IMR-90 (cell line): ENCODE measurements at regions not wholly inside any gene's neighbourhood (a gene's known extent, or its start where the extent isn't known, plus 50 kb on each side); places are given as distances from the start of the nearest gene placed in this dataset.

Experiments used
- ATAC-seq: fragments of 200-7000 bp; cut with Tn5 transposase; 2 replicates; pipeline ENCODE4 v1.9.1; 2020; ENCODE audit warnings: low read depth, mild to moderate bottlenecking, moderate library complexity
- BruUV-seq: library from RNA; stranded (reverse); fragments of 400-500 nt; replicated peaks from 2 replicates; lab custom pipeline; 2021; lab: Mats Ljungman, UMichigan
- CTCF ChIA-PET: fragments of 300-600 bp; formaldehyde crosslinking; extraction: SDS; loops from one replicate; lab custom pipeline; 2021; ENCODE audit warnings: antibody characterized with exemption; lab: Yijun Ruan, JAX
- POLR2A ChIA-PET: fragments of 300-600 bp; sonication (Branson Sonifier 250); formaldehyde crosslinking; loops from one replicate; lab custom pipeline; 2022; ENCODE audit warnings: antibody characterized with exemption; ENCODE audit not compliant: unreplicated experiment; lab: Charles Lee
- DNase-seq: peaks from one replicate; pipeline ENCODE4 v3.0.0; 2013
- H2AFZ ChIP-seq: replicated peaks from 2 replicates; pipeline ENCODE3; 2013; ENCODE audit warnings: low read length, mild to moderate bottlenecking; ENCODE audit not compliant: poor library complexity
- H2AK5ac ChIP-seq: 2 replicates; pipeline ENCODE4 v1.6.1; 2013; ENCODE audit warnings: low read depth, low read length, inconsistent platforms
- H2AK9ac ChIP-seq: replicated peaks from 2 replicates; pipeline ENCODE3; 2013; ENCODE audit warnings: mild to moderate bottlenecking, low read depth, low read length, moderate library complexity; ENCODE audit not compliant: poor library complexity
- H2BK120ac ChIP-seq: 2 replicates; pipeline ENCODE4 v1.6.1; 2013; ENCODE audit warnings: low read depth, low read length, inconsistent platforms
- H2BK15ac ChIP-seq: 3 replicates; pipeline ENCODE4 v1.6.1; 2013; ENCODE audit warnings: low read depth, low read length, inconsistent platforms
- H2BK20ac ChIP-seq: 2 replicates; pipeline ENCODE4 v1.6.1; 2013; ENCODE audit warnings: low read depth, mild to moderate bottlenecking, inconsistent platforms, low read length, moderate library complexity
- H2BK5ac ChIP-seq: 2 replicates; pipeline ENCODE4 v1.6.1; 2013; ENCODE audit warnings: mild to moderate bottlenecking, low read depth, low read length, inconsistent platforms; ENCODE audit not compliant: poor library complexity, severe bottlenecking
- H3K14ac ChIP-seq: replicated peaks from 2 replicates; pipeline ENCODE4 v1.6.1; 2013; ENCODE audit warnings: low read depth, low read length, inconsistent platforms
- H3K18ac ChIP-seq: 2 replicates; pipeline ENCODE4 v1.6.1; 2013; ENCODE audit warnings: low read depth, low read length, control low read depth
- H3K23ac ChIP-seq: 2 replicates; pipeline ENCODE4 v1.6.1; 2013; ENCODE audit warnings: low read depth, low read length, inconsistent platforms
- H3K27ac ChIP-seq: 2 replicates; pipeline ENCODE4 v1.5.1; 2013; ENCODE audit warnings: mild to moderate bottlenecking, control low read depth, low read length; ENCODE audit not compliant: insufficient read depth
- H3K27me3 ChIP-seq: 2 replicates; pipeline ENCODE4 v1.6.1; 2013; ENCODE audit warnings: low read length; ENCODE audit not compliant: control insufficient read depth, insufficient read depth
- H3K36me3 ChIP-seq: 2 replicates; pipeline ENCODE4 v1.6.1; 2013; ENCODE audit warnings: low read length, mixed read lengths; ENCODE audit not compliant: control insufficient read depth, insufficient read depth
- H3K4ac ChIP-seq: 2 replicates; pipeline ENCODE4 v1.6.1; 2013; ENCODE audit warnings: low read depth, low read length, inconsistent platforms
- H3K4me1 ChIP-seq: 2 replicates; pipeline ENCODE4 v1.6.1; 2013; ENCODE audit warnings: low read length, mixed read lengths; ENCODE audit not compliant: control insufficient read depth, insufficient read depth
- H3K4me2 ChIP-seq: 2 replicates; pipeline ENCODE4 v1.6.1; 2013; ENCODE audit warnings: low read depth, mild to moderate bottlenecking, control low read depth, low read length, moderate library complexity
- H3K4me3 ChIP-seq: 2 replicates; pipeline ENCODE4 v1.5.1; 2013; ENCODE audit warnings: low read depth, mild to moderate bottlenecking, control low read depth, low read length, moderate library complexity; ENCODE audit not compliant: insufficient read depth
- H3K56ac ChIP-seq: 2 replicates; pipeline ENCODE4 v1.6.1; 2013; ENCODE audit warnings: low read length, inconsistent platforms; ENCODE audit not compliant: insufficient read depth; ENCODE audit errors: extremely low read depth
- H3K79me1 ChIP-seq, 2 experiments: 2 replicates each; pipeline ENCODE4 v1.6.1; 2013; ENCODE audit warnings: low read length in 2 of 2, inconsistent platforms in 1 of 2, low read depth in 1 of 2
- H3K9ac ChIP-seq: 2 replicates; pipeline ENCODE4 v1.6.1; 2013; ENCODE audit warnings: low read depth, low read length, control low read depth
- H3K9me1 ChIP-seq: 2 replicates; pipeline ENCODE4 v1.6.1; 2013; ENCODE audit warnings: low read length, inconsistent platforms; ENCODE audit not compliant: insufficient read depth
- H3K9me3 ChIP-seq: 2 replicates; pipeline ENCODE4 v1.6.1; 2013; ENCODE audit warnings: low read length; ENCODE audit not compliant: control insufficient read depth, insufficient read depth
- H4K20me1 ChIP-seq: 2 replicates; pipeline ENCODE4 v1.6.1; 2013; ENCODE audit warnings: low read length, inconsistent platforms; ENCODE audit not compliant: insufficient read depth
- H4K5ac ChIP-seq: 2 replicates; pipeline ENCODE4 v1.6.1; 2013; ENCODE audit warnings: mild to moderate bottlenecking, low read depth, low read length, control low read depth
- H4K8ac ChIP-seq, 2 experiments: 2 replicates each; pipeline ENCODE4 v1.6.1; 2013; ENCODE audit warnings: low read depth in 2 of 2, low read length in 2 of 2, control low read depth in 1 of 2, inconsistent platforms in 1 of 2
- H4K91ac ChIP-seq: 2 replicates; pipeline ENCODE4 v1.6.1; 2013; ENCODE audit warnings: low read depth, low read length, inconsistent platforms; ENCODE audit not compliant: insufficient read depth
- BHLHE40 ChIP-seq: fragments of 150-350 bp; IDR thresholded peaks from 2 replicates; pipeline ENCODE4 v1.6.1; 2016; ENCODE audit warnings: mild to moderate bottlenecking, low read depth, low read length
- CEBPB ChIP-seq: IDR thresholded peaks from 2 replicates; pipeline ENCODE4 v1.6.1; 2012; ENCODE audit warnings: low read depth, low read length, improper control_type of control experiment
- CHD1 ChIP-seq: IDR thresholded peaks from 2 replicates; pipeline ENCODE4 v1.6.1; 2012; ENCODE audit warnings: low read depth, low read length, improper control_type of control experiment
- CTCF ChIP-seq: conservative IDR thresholded peaks from 2 replicates; pipeline ENCODE4 v1.5.1; 2012; ENCODE audit warnings: mild to moderate bottlenecking, low read depth, low read length, improper control_type of control experiment
- FOS ChIP-seq: fragments of 150-350 bp; IDR thresholded peaks from 2 replicates; pipeline ENCODE4 v1.6.1; 2016; ENCODE audit warnings: low read depth, low read length
- MAFK ChIP-seq: IDR thresholded peaks from 2 replicates; pipeline ENCODE4 v1.6.1; 2012; ENCODE audit warnings: low read depth, low read length, improper control_type of control experiment
- MAZ ChIP-seq: IDR thresholded peaks from 2 replicates; pipeline ENCODE4 v1.6.1; 2012; ENCODE audit warnings: low read depth, mild to moderate bottlenecking, low read length, improper control_type of control experiment, moderate library complexity, borderline replicate concordance
- MXI1 ChIP-seq: IDR thresholded peaks from 2 replicates; pipeline ENCODE4 v1.6.1; 2012; ENCODE audit warnings: low read depth, mild to moderate bottlenecking, low read length, moderate library complexity, borderline replicate concordance
- NFE2L2 ChIP-seq: fragments of 150-350 bp; IDR thresholded peaks from 2 replicates; pipeline ENCODE4 v1.6.1; 2016; ENCODE audit warnings: low read depth, mild to moderate bottlenecking, low read length
- POLR2A ChIP-seq: IDR thresholded peaks from 2 replicates; pipeline ENCODE4 v1.6.1; 2012; ENCODE audit warnings: mild to moderate bottlenecking, low read depth, low read length
- RAD21 ChIP-seq: IDR thresholded peaks from 2 replicates; pipeline ENCODE4 v1.6.1; 2012; ENCODE audit warnings: low read length, improper control_type of control experiment
- RCOR1 ChIP-seq: IDR thresholded peaks from 2 replicates; pipeline ENCODE4 v1.6.1; 2012; ENCODE audit warnings: mild to moderate bottlenecking, low read length, improper control_type of control experiment; ENCODE audit not compliant: insufficient replicate concordance
- RFX5 ChIP-seq: IDR thresholded peaks from 2 replicates; pipeline ENCODE4 v1.8.0; 2012; ENCODE audit warnings: low read depth, mild to moderate bottlenecking, low read length, moderate library complexity
- SMC3 ChIP-seq: fragments of 150-350 bp; IDR thresholded peaks from 2 replicates; pipeline ENCODE4 v1.6.1; 2016; ENCODE audit warnings: low read depth, mild to moderate bottlenecking, antibody characterized with exemption, low read length, moderate library complexity
- USF2 ChIP-seq: fragments of 150-350 bp; IDR thresholded peaks from 2 replicates; pipeline ENCODE4 v1.6.1; 2017; ENCODE audit warnings: mild to moderate bottlenecking, antibody characterized with exemption, low read length, low read depth
- WGBS, 2 experiments: methylation state at CpG; one replicate each; pipeline versions ENCODE4 v1.1.5 to v1.1.7; 2013; ENCODE audit warnings: missing lambda C conversion rate in 2 of 2; ENCODE audit not compliant: insufficient read length in 1 of 2; ENCODE audit errors: extremely low coverage in 2 of 2; 5-methylcytosine and 5-hydroxymethylcytosine counted together
- dilution Hi-C: fragments of 300-500 bp; cut with HindIII; formaldehyde crosslinking; loops from one replicate; pipeline ENCODE4 v1.14.3; 2018; ENCODE audit warnings: low sequenced_read_pairs; ENCODE audit not compliant: unreplicated experiment
- in situ Hi-C: fragments of 300-500 bp; cut with MboI; formaldehyde crosslinking; loops from 3 replicates; pipeline ENCODE4 v1.14.3; 2019; ENCODE audit warnings: low sequenced_read_pairs, inconsistent platforms, mixed read lengths
- intact Hi-C: fragments of 100-400 bp; cut with micrococcal nuclease; formaldehyde crosslinking; loops from 2 replicates; pipeline ENCODE4 v1.10.0; 2022
- TF ChIP-seq, protein P1 (sequence below): fragments of 150-350 bp; IDR thresholded peaks from 2 replicates; pipeline ENCODE4 v1.6.1; 2016; ENCODE audit warnings: low read depth, mild to moderate bottlenecking, low read length, moderate library complexity, borderline replicate concordance

DNA sequence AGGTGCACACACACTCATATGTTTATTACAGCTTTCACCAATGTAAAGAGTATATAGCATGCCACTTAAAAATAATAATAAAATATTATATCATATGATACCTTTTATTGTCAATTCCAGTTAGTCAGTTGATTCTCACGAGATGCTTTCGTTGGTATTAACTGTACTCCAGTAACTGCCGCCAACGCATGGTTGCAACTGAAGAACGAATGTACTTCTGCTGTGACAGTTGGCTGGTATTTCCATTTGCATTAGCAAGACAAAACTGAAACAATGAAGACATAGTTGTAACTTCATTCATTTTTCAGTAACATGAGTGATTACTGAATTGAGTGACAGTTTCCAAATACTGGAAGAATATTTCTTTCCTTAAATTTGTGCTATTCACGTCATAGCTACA is 70.5 kb upstream of the PRKCQ start:
- dilution Hi-C loops (no loop called here), intact Hi-C loops (no loop called here), in situ Hi-C loops (no loop called here)
- no peak overlapping the region for H3K4me3 ChIP-seq
- no peaks in the 10 kb centered on the region for H4K20me1 ChIP-seq
- TF ChIP-seq CHD1 (no peak), RAD21 (no peak), CEBPB (no peak), CTCF (no peak), SMC3 (no peak), MAZ (no peak), RFX5 (no peak), MAFK (no peak), POLR2A (no peak), BHLHE40 (no peak), FOS (no peak), MXI1 (no peak), USF2 (no peak), NFE2L2 (no peak), RCOR1 (no peak)
- TF ChIP-seq, protein P1, sequence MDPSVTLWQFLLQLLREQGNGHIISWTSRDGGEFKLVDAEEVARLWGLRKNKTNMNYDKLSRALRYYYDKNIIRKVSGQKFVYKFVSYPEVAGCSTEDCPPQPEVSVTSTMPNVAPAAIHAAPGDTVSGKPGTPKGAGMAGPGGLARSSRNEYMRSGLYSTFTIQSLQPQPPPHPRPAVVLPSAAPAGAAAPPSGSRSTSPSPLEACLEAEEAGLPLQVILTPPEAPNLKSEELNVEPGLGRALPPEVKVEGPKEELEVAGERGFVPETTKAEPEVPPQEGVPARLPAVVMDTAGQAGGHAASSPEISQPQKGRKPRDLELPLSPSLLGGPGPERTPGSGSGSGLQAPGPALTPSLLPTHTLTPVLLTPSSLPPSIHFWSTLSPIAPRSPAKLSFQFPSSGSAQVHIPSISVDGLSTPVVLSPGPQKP = no peak
- no peak overlapping the region for H3K18ac ChIP-seq
- no peaks in the 10 kb centered on the region for H3K4me1 ChIP-seq
- H3K14ac ChIP-seq = no peak overlapping the region
- no peak overlapping the region for H3K56ac ChIP-seq
- H3K27me3 ChIP-seq = peaks cover 4% of the 10 kb centered on the region; the same call in 1 of the 2 replicates
- no peak overlapping the region for H3K27ac ChIP-seq
- CTCF ChIA-PET = interaction anchor here (0.8 to 1.0 kb wide), 2 partner anchors 17 to 1037 kb away, joined by 3 read pairs; no protein-coding TSS in a partner anchor
- no peaks in the 10 kb centered on the region for H3K9me1 ChIP-seq
- no peak overlapping the region for H3K9ac ChIP-seq
- H3K4ac ChIP-seq = no peak overlapping the region
- H4K5ac ChIP-seq = no peak overlapping the region
- no TSS peak for BruUV-seq
- DNase-seq (no peak), ATAC-seq (no peak)
- H4K91ac ChIP-seq = no peak overlapping the region
- no peaks in the 10 kb centered on the region for H3K36me3 ChIP-seq
- H2AK5ac ChIP-seq = no peak overlapping the region
- H4K8ac ChIP-seq = no peak overlapping the region
- no peak overlapping the region for H2BK120ac ChIP-seq
- WGBS, 2 experiments = no CpG with 5 or more reads among the region's 6 CpGs
- no peaks in the 10 kb centered on the region for H3K9me3 ChIP-seq
- H3K79me1 ChIP-seq = no peaks in the 10 kb centered on the region
- POLR2A ChIA-PET = no interaction called here
- H2AFZ ChIP-seq = no peak overlapping the region
- H2BK15ac ChIP-seq = no peak overlapping the region
- H2BK5ac ChIP-seq = no peak overlapping the region
- H3K23ac ChIP-seq = no peak overlapping the region
- no peak overlapping the region for H3K4me2 ChIP-seq
- no peak overlapping the region for H2BK20ac ChIP-seq
- H2AK9ac ChIP-seq = no peak overlapping the region
